Cardiac fibroblast (primary cell): ENCODE measurements at regions not wholly inside any gene's neighbourhood (a gene's known extent, or its start where the extent isn't known, plus 50 kb on each side); places are given as distances from the start of the nearest gene placed in this dataset.
"Not testable (repeated sequence)": the region's sequence is repeated elsewhere in the genome, so short reads cannot be mapped to it uniquely, and the experiment has no call there.

ENCODE experiments used
- DNase-seq, 2 donors: peaks; one replicate each; pipeline versions ENCODE4 v3.0.0 to v3.0.0-alpha.2; 2010; ENCODE audit warnings: low read depth in 2 of 2
- H3K4me3 ChIP-seq, 2 donors: replicated peaks in 1 of 2; 1 replicate in 1 of 2; 2 replicates in 1 of 2; pipeline ENCODE4 v1.5.1; 2011; ENCODE audit warnings: low read depth in 2 of 2, low read length in 2 of 2, mild to moderate bottlenecking in 2 of 2, moderate library complexity in 1 of 2
- TF ChIP-seq, protein P1 (sequence below): IDR thresholded peaks from one replicate; pipeline ENCODE4 v1.5.1; 2011; ENCODE audit warnings: low read depth, mild to moderate bottlenecking, low read length, inconsistent platforms

DNA sequence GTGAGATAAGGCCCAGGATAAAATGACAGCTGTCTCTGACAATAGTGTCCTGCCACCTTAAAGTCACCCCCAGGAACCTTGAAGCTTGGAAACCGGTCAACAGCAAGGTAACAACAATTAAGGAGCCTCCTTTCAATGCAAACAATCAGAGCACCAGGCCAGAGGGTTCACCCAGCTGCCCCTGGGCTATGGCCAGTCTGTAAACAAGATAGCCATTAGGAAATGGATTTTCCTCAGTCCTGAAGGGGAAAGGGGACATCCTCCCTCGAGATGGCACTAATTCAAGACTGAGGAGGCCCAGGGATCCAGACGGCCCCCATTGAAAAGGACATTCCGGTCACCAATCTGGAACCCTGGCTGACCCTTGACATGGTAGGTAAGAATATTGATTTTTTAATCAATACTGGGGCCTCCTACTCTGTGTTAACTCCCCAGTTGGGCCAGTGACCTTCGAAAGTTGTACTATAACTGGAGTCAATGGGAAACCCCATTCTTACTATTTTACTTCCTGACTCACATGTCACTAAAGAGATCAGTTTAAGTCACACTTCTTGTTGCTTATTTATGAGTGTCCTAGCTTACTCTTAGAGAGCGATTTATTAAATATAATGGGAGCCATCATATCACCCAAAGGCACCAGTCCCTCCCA is 61.7 kb upstream of the CT45A1 start:
- no peak overlapping the region for H3K4me3 ChIP-seq
- TF ChIP-seq, protein P1, sequence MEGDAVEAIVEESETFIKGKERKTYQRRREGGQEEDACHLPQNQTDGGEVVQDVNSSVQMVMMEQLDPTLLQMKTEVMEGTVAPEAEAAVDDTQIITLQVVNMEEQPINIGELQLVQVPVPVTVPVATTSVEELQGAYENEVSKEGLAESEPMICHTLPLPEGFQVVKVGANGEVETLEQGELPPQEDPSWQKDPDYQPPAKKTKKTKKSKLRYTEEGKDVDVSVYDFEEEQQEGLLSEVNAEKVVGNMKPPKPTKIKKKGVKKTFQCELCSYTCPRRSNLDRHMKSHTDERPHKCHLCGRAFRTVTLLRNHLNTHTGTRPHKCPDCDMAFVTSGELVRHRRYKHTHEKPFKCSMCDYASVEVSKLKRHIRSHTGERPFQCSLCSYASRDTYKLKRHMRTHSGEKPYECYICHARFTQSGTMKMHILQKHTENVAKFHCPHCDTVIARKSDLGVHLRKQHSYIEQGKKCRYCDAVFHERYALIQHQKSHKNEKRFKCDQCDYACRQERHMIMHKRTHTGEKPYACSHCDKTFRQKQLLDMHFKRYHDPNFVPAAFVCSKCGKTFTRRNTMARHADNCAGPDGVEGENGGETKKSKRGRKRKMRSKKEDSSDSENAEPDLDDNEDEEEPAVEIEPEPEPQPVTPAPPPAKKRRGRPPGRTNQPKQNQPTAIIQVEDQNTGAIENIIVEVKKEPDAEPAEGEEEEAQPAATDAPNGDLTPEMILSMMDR, result no peak
- no peak for DNase-seq

DNA sequence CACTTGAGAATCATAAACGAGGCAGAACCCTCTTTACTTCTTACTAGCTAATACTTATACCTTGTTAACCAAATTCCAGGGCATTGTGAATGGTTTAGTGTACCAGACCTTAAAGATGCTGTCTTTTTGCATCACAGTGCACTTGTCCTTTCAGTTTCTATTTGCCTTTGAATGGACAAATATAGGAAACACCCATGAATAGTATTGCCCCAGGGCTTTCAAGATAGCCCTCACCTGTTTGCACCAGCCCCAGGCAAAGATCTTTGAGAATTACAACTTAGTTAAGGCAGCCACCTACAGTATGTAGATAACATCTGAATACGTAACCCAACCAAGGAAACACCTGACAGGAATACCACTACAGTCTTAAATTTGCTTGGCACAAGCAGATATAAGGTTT is 60.8 kb upstream of the CT45A1 start:
- TF ChIP-seq, protein P1, result no peak
- DNase-seq, result no peak
- no peak overlapping the region for H3K4me3 ChIP-seq

DNA sequence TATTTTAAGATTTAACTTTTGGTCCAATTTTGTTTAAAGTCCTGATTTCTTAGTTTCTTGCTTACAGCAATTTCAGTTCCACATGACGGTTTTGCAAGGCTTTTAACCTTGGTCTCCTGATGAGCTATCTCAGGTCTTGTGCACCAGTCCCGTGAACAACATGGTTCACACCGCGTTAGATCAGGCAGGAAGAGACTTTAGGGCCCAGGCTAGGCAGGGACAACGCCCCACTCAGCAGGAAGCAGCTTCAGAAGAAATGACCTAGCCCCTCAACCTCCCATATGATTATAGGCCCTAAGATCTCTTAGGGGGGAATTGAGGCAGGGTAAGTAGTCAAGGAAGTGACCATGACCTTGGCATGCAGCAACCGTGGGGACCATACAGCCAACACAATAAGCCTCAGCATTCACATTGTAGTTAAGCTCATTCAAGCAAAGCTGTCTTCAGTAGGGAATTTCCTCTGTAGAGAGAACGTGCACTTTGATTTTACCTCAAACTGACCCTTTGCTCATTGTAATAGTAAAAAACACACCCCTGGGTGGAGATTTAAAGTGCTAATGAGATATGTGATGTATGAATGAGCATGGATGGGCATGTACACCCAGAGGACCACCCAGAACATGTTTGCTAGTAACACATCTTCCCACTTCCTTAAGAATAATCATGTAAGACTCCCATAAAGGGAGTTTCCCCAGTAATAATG is 55.3 kb upstream of the CT45A1 start:
- DNase-seq, H3K4me3 ChIP-seq: not testable (repeated sequence)
